ENCODE measurements at regions not wholly inside any gene's neighbourhood (a gene's known extent, or its start where the extent isn't known, plus 50 kb on each side); places are given as distances from the start of the nearest gene placed in this dataset.

GRCh38 chr7:89680161-89680560 is 474.1 kb upstream of the STEAP1 start:
- H3K36me3 ChIP-seq (ENCODE audit: low read depth): no peaks in the 10 kb centered on the region
- H2AFZ ChIP-seq: no peak overlapping the region
- no peak overlapping the region for H3K9ac ChIP-seq
- H3K27me3 ChIP-seq (replicated peaks; ENCODE audit: insufficient read depth): no peaks in the 10 kb centered on the region
- no peak overlapping the region for H3K27ac ChIP-seq
- in situ Hi-C loops (cut with MboI): no loop called here
- no peak overlapping the region for H3K4me3 ChIP-seq
- DNase-seq: no peak
- no peak overlapping the region for H3K4me2 ChIP-seq (ENCODE audit: unreplicated experiment)
- TF ChIP-seq EZH2phosphoT487 (IDR thresholded peaks at IDR 0.05; ENCODE audit: insufficient read depth, low read depth) (no peak), EZH2 (IDR thresholded peaks at IDR 0.05; ENCODE audit: insufficient read depth, poor library complexity, severe bottlenecking) (no peak)
- H3K9me2 ChIP-seq (ENCODE audit: insufficient read depth): no peaks in the 10 kb centered on the region
- 0 to 4% methylated on average over 2 of the region's 2 CpGs for WGBS, 2 experiments (ENCODE audit: low coverage in 1 of 2, low lambda C conversion rate in 2 of 2, missing lambda C conversion rate in 2 of 2)
- H4K20me1 ChIP-seq (ENCODE audit: insufficient read depth): no peaks in the 10 kb centered on the region
- no peaks in the 10 kb centered on the region for H3K79me2 ChIP-seq (ENCODE audit: insufficient read depth)
- no peaks in the 10 kb centered on the region for H3K9me3 ChIP-seq (ENCODE audit: low read depth)
- H3K4me1 ChIP-seq (ENCODE audit: insufficient read depth): no peaks in the 10 kb centered on the region
- no peaks in the 10 kb centered on the region for H3F3A ChIP-seq (ENCODE audit: insufficient read depth)

GRCh38 chr7:89681448-89681847 is 472.8 kb upstream of the STEAP1 start:
- no peak for TF ChIP-seq EZH2phosphoT487 (IDR thresholded peaks at IDR 0.05; ENCODE audit: insufficient read depth, low read depth)
- no peak for TF ChIP-seq EZH2 (IDR thresholded peaks at IDR 0.05; ENCODE audit: insufficient read depth, poor library complexity, severe bottlenecking)
- no peaks in the 10 kb centered on the region for H3K4me1 ChIP-seq (ENCODE audit: insufficient read depth)
- H3K79me2 ChIP-seq (ENCODE audit: insufficient read depth): no peaks in the 10 kb centered on the region
- no peaks in the 10 kb centered on the region for H3K9me2 ChIP-seq (ENCODE audit: insufficient read depth)
- no peaks in the 10 kb centered on the region for H3K36me3 ChIP-seq (ENCODE audit: low read depth)
- H2AFZ ChIP-seq: no peak overlapping the region
- no peak overlapping the region for H3K27ac ChIP-seq
- no peaks in the 10 kb centered on the region for H3F3A ChIP-seq (ENCODE audit: insufficient read depth)
- H3K9me3 ChIP-seq (ENCODE audit: low read depth): no peaks in the 10 kb centered on the region
- no peak overlapping the region for H3K4me3 ChIP-seq
- H3K4me2 ChIP-seq (ENCODE audit: unreplicated experiment): no peak overlapping the region
- DNase-seq: no peak
- in situ Hi-C loops (cut with MboI): no loop called here
- H3K27me3 ChIP-seq (replicated peaks; ENCODE audit: insufficient read depth): no peaks in the 10 kb centered on the region
- WGBS, 2 experiments (ENCODE audit: low coverage in 1 of 2, low lambda C conversion rate in 2 of 2, missing lambda C conversion rate in 2 of 2): 0 to 3% methylated on average over 1 of the region's 1 CpG
- H3K9ac ChIP-seq: no peak overlapping the region
- H4K20me1 ChIP-seq (ENCODE audit: insufficient read depth): no peaks in the 10 kb centered on the region

- H3K9me3 ChIP-seq (ENCODE audit: low read depth): no peaks in the 10 kb centered on the region
- no peaks in the 10 kb centered on the region for H3F3A ChIP-seq (ENCODE audit: insufficient read depth)
- no peaks in the 10 kb centered on the region for H3K9me2 ChIP-seq (ENCODE audit: insufficient read depth)
- no peaks in the 10 kb centered on the region for H3K4me1 ChIP-seq (ENCODE audit: insufficient read depth)
- no peaks in the 10 kb centered on the region for H3K79me2 ChIP-seq (ENCODE audit: insufficient read depth)
- H2AFZ ChIP-seq: no peak overlapping the region
- no peak for DNase-seq
- H3K4me3 ChIP-seq: no peak overlapping the region
- no peak overlapping the region for H3K27ac ChIP-seq
- no peaks in the 10 kb centered on the region for H3K36me3 ChIP-seq (ENCODE audit: low read depth)
- in situ Hi-C loops (cut with MboI): no loop called here
- H3K4me2 ChIP-seq (ENCODE audit: unreplicated experiment): no peak overlapping the region
- TF ChIP-seq EZH2 (IDR thresholded peaks at IDR 0.05; ENCODE audit: insufficient read depth, poor library complexity, severe bottlenecking) (no peak), EZH2phosphoT487 (IDR thresholded peaks at IDR 0.05; ENCODE audit: insufficient read depth, low read depth) (no peak)
- no peaks in the 10 kb centered on the region for H3K27me3 ChIP-seq (replicated peaks; ENCODE audit: insufficient read depth)
- H3K9ac ChIP-seq: no peak overlapping the region
- H4K20me1 ChIP-seq (ENCODE audit: insufficient read depth): no peaks in the 10 kb centered on the region
Observed at GRCh38 chr7:89685287-89685686, 469.0 kb upstream of the STEAP1 start.

GRCh38 chr7:89687211-89687610 is 467.1 kb upstream of the STEAP1 start:
- TF ChIP-seq EZH2phosphoT487 (IDR thresholded peaks at IDR 0.05; ENCODE audit: insufficient read depth, low read depth): no peak
- TF ChIP-seq EZH2 (IDR thresholded peaks at IDR 0.05; ENCODE audit: insufficient read depth, poor library complexity, severe bottlenecking): no peak
- Histone ChIP-seq H3K36me3 (ENCODE audit: low read depth) (no peaks in the 10 kb centered on the region), H3K4me1 (ENCODE audit: insufficient read depth) (no peaks in the 10 kb centered on the region), H2AFZ (no peak overlapping the region), H3K4me3 (no peak overlapping the region), H3K27ac (no peak overlapping the region), H3K4me2 (ENCODE audit: unreplicated experiment) (no peak overlapping the region), H3K27me3 (replicated peaks; ENCODE audit: insufficient read depth) (no peaks in the 10 kb centered on the region), H3F3A (ENCODE audit: insufficient read depth) (no peaks in the 10 kb centered on the region), H3K79me2 (ENCODE audit: insufficient read depth) (no peaks in the 10 kb centered on the region), H3K9me2 (ENCODE audit: insufficient read depth) (no peaks in the 10 kb centered on the region), H3K9me3 (ENCODE audit: low read depth) (no peaks in the 10 kb centered on the region), H4K20me1 (ENCODE audit: insufficient read depth) (no peaks in the 10 kb centered on the region), H3K9ac (no peak overlapping the region)
- WGBS, 2 experiments (ENCODE audit: low coverage in 1 of 2, low lambda C conversion rate in 2 of 2, missing lambda C conversion rate in 2 of 2): 4 to 6% methylated on average over 2 of the region's 2 CpGs
- DNase-seq: no peak
- in situ Hi-C loops (cut with MboI): no loop called here

- WGBS, 2 experiments (ENCODE audit: low coverage in 1 of 2, low lambda C conversion rate in 2 of 2, missing lambda C conversion rate in 2 of 2): 60 to 66% methylated on average over 2 of the region's 2 CpGs
- in situ Hi-C loops (cut with MboI): no loop called here
- H2AFZ ChIP-seq: no peak overlapping the region
- no peaks in the 10 kb centered on the region for H3K79me2 ChIP-seq (ENCODE audit: insufficient read depth)
- H3K4me1 ChIP-seq (ENCODE audit: insufficient read depth): no peaks in the 10 kb centered on the region
- no peaks in the 10 kb centered on the region for H3K27me3 ChIP-seq (replicated peaks; ENCODE audit: insufficient read depth)
- no peak overlapping the region for H3K4me2 ChIP-seq (ENCODE audit: unreplicated experiment)
- H3K27ac ChIP-seq: no peak overlapping the region
- H3F3A ChIP-seq (ENCODE audit: insufficient read depth): no peaks in the 10 kb centered on the region
- TF ChIP-seq EZH2 (IDR thresholded peaks at IDR 0.05; ENCODE audit: insufficient read depth, poor library complexity, severe bottlenecking) (no peak), EZH2phosphoT487 (IDR thresholded peaks at IDR 0.05; ENCODE audit: insufficient read depth, low read depth) (no peak)
- no peak overlapping the region for H3K9ac ChIP-seq
- H3K9me3 ChIP-seq (ENCODE audit: low read depth): no peaks in the 10 kb centered on the region
- H3K4me3 ChIP-seq: no peak overlapping the region
- no peaks in the 10 kb centered on the region for H3K36me3 ChIP-seq (ENCODE audit: low read depth)
- H3K9me2 ChIP-seq (ENCODE audit: insufficient read depth): no peaks in the 10 kb centered on the region
- no peak for DNase-seq
- no peaks in the 10 kb centered on the region for H4K20me1 ChIP-seq (ENCODE audit: insufficient read depth)
Observed at GRCh38 chr7:89695241-89695640, 459.0 kb upstream of the STEAP1 start.

All from GM23248 (cell line).